ENCODE measurements at regions not wholly inside any gene's neighbourhood (a gene's known extent, or its start where the extent isn't known, plus 50 kb on each side); places are given as distances from the start of the nearest gene placed in this dataset.
"Not testable (repeated sequence)": the region's sequence is repeated elsewhere in the genome, so short reads cannot be mapped to it uniquely, and the experiment has no call there.

DNA sequence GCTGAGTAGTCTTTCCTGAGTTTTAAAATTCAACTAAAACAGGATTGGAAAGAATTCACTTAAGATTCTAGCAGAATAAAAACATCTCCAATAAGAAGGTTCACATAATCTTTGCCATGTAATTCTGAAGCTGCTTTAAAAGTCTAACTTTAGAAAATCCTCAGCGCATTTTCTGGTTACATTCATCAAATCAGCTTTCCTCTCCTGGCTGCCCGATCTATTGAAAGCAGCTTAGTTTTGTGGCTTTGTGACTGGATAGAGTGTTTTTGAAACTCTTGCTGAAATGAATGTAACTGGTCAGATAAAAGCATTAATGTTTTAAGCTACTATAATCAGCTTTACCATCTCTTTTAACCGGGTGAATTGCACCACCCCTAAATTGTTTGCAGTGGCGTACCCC, 66.8 kb downstream of the DOP1B start:
- Histone ChIP-seq H3K4me1 (no peaks in the 10 kb centered on the region), H3K36me3 (peaks cover 0 to 17% of the 10 kb centered on the region in 2 donors), H3K27me3 (no peaks in the 10 kb centered on the region), H3K27ac (no peak overlapping the region), H3K9me3 (no peaks in the 10 kb centered on the region), H3K4me3 (no peak overlapping the region)
- intact Hi-C loops (cut with DNase I): no loop called here
- no peak for DNase-seq (ENCODE audit: extremely low spot score in 2 of 2)
- TF ChIP-seq POLR2A (IDR thresholded peaks at IDR 0.05): no peak
- no peak for TF ChIP-seq POLR2AphosphoS5 (IDR thresholded peaks at IDR 0.05; ENCODE audit: insufficient read depth in 1 of 2, low read depth in 1 of 2)
- TF ChIP-seq, protein P1, sequence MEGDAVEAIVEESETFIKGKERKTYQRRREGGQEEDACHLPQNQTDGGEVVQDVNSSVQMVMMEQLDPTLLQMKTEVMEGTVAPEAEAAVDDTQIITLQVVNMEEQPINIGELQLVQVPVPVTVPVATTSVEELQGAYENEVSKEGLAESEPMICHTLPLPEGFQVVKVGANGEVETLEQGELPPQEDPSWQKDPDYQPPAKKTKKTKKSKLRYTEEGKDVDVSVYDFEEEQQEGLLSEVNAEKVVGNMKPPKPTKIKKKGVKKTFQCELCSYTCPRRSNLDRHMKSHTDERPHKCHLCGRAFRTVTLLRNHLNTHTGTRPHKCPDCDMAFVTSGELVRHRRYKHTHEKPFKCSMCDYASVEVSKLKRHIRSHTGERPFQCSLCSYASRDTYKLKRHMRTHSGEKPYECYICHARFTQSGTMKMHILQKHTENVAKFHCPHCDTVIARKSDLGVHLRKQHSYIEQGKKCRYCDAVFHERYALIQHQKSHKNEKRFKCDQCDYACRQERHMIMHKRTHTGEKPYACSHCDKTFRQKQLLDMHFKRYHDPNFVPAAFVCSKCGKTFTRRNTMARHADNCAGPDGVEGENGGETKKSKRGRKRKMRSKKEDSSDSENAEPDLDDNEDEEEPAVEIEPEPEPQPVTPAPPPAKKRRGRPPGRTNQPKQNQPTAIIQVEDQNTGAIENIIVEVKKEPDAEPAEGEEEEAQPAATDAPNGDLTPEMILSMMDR (IDR thresholded peaks at IDR 0.05): no peak

DNA sequence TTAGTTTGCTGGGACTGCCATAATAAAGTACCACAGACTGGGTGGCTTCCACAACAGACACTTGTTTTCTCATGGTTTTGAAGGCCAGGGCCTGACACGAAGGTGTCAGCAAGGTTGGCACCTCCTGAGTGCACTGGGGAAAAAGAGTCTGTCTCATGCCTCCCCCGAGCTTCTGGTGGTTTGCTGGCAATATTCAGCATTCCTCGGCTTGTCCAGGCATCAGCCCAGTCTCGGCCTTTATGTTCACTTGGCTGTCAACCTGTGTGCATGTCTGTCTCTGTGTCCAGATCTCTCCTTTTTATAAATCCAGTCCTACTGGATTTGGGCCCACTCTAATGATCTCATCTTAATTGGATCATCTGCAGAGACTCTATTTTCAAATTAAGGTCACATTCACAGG, 72.6 kb downstream of the DOP1B start:
- no peaks in the 10 kb centered on the region for H3K9me3 ChIP-seq
- no peak overlapping the region for H3K27ac ChIP-seq
- no peak for TF ChIP-seq POLR2AphosphoS5 (IDR thresholded peaks at IDR 0.05; ENCODE audit: insufficient read depth in 1 of 2, low read depth in 1 of 2)
- TF ChIP-seq POLR2A (IDR thresholded peaks at IDR 0.05): no peak
- TF ChIP-seq, protein P1 (IDR thresholded peaks at IDR 0.05): no peak
- H3K27me3 ChIP-seq: no peaks in the 10 kb centered on the region
- H3K36me3 ChIP-seq: peaks cover 0 to 25% of the 10 kb centered on the region in 2 donors
- intact Hi-C loops (cut with DNase I): no loop called here
- H3K4me1 ChIP-seq: peaks cover 17% of the 10 kb centered on the region
- no peak overlapping the region for H3K4me3 ChIP-seq
- no peak for DNase-seq (ENCODE audit: extremely low spot score in 2 of 2)

DNA sequence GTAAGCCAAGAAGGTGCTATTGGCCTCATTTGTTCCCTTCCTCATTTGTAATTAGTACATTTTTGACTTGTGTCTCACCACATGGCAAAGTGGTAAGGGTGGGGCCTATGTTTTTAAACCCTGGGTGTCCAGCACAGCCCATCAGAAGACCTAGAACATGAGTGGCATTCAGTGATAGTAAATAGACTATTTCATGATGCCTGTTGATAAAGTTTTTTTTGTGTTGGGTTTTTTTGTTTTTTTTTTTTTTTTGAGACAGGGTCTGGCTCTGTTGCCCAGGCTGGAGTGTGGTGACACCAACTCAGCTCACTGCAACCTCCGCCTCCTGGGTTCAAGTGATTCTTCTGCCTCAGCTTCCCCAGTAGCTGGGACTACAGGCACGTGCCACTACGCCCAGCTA, 74.8 kb downstream of the DOP1B start:
- H3K27me3 ChIP-seq; H3K27ac ChIP-seq; H3K9me3 ChIP-seq; H3K4me3 ChIP-seq; intact Hi-C loops (cut with DNase I); DNase-seq (ENCODE audit: extremely low spot score in 2 of 2): not testable (repeated sequence)
- Histone ChIP-seq H3K36me3 (peaks cover 0 to 14% of the 10 kb centered on the region in 2 donors), H3K4me1 (peaks cover 22% of the 10 kb centered on the region)

DNA sequence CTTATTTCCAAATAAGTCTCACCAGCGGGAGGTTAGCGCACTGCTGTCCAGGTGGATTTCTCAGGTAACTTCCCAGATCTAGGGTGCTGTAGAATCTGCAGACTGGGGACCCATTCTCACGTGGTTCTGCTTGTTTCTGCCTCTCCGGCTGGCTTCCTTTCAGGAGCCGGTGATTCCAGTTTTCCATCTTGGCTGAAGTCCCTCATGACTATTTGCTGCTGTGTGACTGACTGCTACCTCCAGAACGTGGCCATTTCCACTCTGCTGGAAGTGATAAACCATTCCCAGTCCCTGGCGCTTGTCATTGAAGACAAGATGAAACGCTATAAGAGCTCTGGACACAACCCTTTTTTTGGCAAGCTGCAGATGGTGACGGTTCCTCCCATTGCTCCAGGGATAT, 76.0 kb downstream of the DOP1B start:
- H3K4me3 ChIP-seq: no peak overlapping the region
- TF ChIP-seq, protein P1 (IDR thresholded peaks at IDR 0.05): no peak
- TF ChIP-seq POLR2A (IDR thresholded peaks at IDR 0.05) (no peak), POLR2AphosphoS5 (IDR thresholded peaks at IDR 0.05; ENCODE audit: insufficient read depth in 1 of 2, low read depth in 1 of 2) (no peak)
- DNase-seq (ENCODE audit: extremely low spot score in 2 of 2): no peak
- no peak overlapping the region for H3K27ac ChIP-seq
- H3K27me3 ChIP-seq: no peaks in the 10 kb centered on the region
- H3K4me1 ChIP-seq: peaks cover 22% of the 10 kb centered on the region
- H3K9me3 ChIP-seq: no peaks in the 10 kb centered on the region
- peaks cover 0 to 11% of the 10 kb centered on the region in 2 donors for H3K36me3 ChIP-seq
- intact Hi-C loops (cut with DNase I): no loop called here

DNA sequence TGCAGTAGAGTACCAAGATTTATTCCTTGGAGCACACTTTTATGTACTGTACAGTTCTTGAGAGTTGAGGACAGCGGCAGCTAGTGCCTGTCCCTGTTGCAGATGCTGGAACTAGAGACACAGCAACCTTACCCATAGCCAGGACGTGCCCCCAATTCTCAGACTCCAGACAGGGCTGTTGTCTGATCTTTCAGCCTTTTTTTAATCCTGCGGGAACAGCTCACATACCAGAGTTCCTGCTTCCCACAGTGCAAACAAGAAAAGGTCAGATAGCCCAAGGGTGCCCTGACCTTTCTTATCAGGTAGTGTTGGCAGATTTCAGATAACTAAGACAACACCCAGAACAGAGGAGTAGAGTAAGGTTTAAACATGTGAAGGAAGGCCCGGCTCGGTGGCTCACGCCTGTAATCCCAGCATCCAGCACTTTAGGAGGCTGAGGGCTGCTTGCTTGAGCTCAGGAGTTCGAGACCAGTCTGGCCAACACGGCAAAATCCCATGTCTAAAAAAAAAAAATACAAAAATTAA, 78.5 kb downstream of the DOP1B start:
- peaks cover 0 to 7% of the 10 kb centered on the region in 2 donors for H3K36me3 ChIP-seq
- intact Hi-C loops (cut with DNase I): no loop called here
- H3K9me3 ChIP-seq: no peaks in the 10 kb centered on the region
- peaks cover 22% of the 10 kb centered on the region for H3K4me1 ChIP-seq
- TF ChIP-seq, protein P1 (IDR thresholded peaks at IDR 0.05): no peak
- no peak for TF ChIP-seq POLR2AphosphoS5 (IDR thresholded peaks at IDR 0.05; ENCODE audit: insufficient read depth in 1 of 2, low read depth in 1 of 2)
- no peak for TF ChIP-seq POLR2A (IDR thresholded peaks at IDR 0.05)
- no peak for DNase-seq (ENCODE audit: extremely low spot score in 2 of 2)
- no peak overlapping the region for H3K4me3 ChIP-seq
- H3K27me3 ChIP-seq: no peaks in the 10 kb centered on the region
- H3K27ac ChIP-seq: no peak overlapping the region
